CD14-positive monocyte (primary cell): ENCODE measurements at regions not wholly inside any gene's neighbourhood (a gene's known extent, or its start where the extent isn't known, plus 50 kb on each side); places are given as distances from the start of the nearest gene placed in this dataset.

Experiments used
- DNase-seq, 3 donors: peaks; one replicate each; pipeline ENCODE4 v3.0.0-alpha.2; 2011 to 2022
- H2AFZ ChIP-seq: 2 replicates; pipeline ENCODE4 v1.6.0; 2012; ENCODE audit warnings: mild to moderate bottlenecking, low read depth, low read length, inconsistent platforms; ENCODE audit not compliant: insufficient read depth, poor library complexity, severe bottlenecking
- H3K27ac ChIP-seq, 2 donors: 1 replicate in 1 of 2; 2 replicates in 1 of 2; pipeline ENCODE4 v1.5.1; 2012 to 2013; ENCODE audit warnings: low read length in 2 of 2, control low read depth in 1 of 2, inconsistent platforms in 1 of 2, low read depth in 1 of 2, mild to moderate bottlenecking in 1 of 2
- H3K27me3 ChIP-seq, 2 donors: one replicate each; pipeline versions ENCODE4 v1.6.0 to v1.6.1; 2011 to 2013; ENCODE audit warnings: low read length in 2 of 2; ENCODE audit not compliant: control insufficient read depth in 2 of 2, insufficient read depth in 2 of 2
- H3K36me3 ChIP-seq, 2 donors: replicated peaks in 1 of 2; 1 replicate in 1 of 2; 2 replicates in 1 of 2; pipeline versions ENCODE4 v1.5.1 to v1.6.1; 2012 to 2013; ENCODE audit warnings: low read length in 2 of 2, control low read depth in 1 of 2, inconsistent platforms in 1 of 2, mild to moderate bottlenecking in 1 of 2; ENCODE audit not compliant: insufficient read depth in 2 of 2, control insufficient read depth in 1 of 2
- H3K4me1 ChIP-seq, 2 donors: 1 replicate in 1 of 2; 2 replicates in 1 of 2; pipeline versions ENCODE4 v1.5.1 to v1.6.1; 2012 to 2013; ENCODE audit warnings: low read length in 2 of 2, control low read depth in 1 of 2, inconsistent platforms in 1 of 2, mild to moderate bottlenecking in 1 of 2, moderate library complexity in 1 of 2; ENCODE audit not compliant: insufficient read depth in 2 of 2, control insufficient read depth in 1 of 2
- H3K4me2 ChIP-seq: replicated peaks from 2 replicates; pipeline ENCODE3; 2012; ENCODE audit warnings: low read length, moderate library complexity, mild to moderate bottlenecking; ENCODE audit not compliant: poor library complexity, severe bottlenecking; ENCODE audit errors: extremely low read depth
- H3K4me3 ChIP-seq, 3 experiments: fragments of 200-600 bp in 1 of 3; sonication (generic) in 1 of 3; replicated peaks in 1 of 3; 1 replicate in 2 of 3; 2 replicates in 1 of 3; pipeline ENCODE4 v1.5.1; 2011 to 2013; ENCODE audit warnings: low read length in 3 of 3, mild to moderate bottlenecking in 3 of 3, control low read depth in 2 of 3, low read depth in 2 of 3, inconsistent platforms in 1 of 3, moderate library complexity in 1 of 3
- H3K79me2 ChIP-seq: 2 replicates; pipeline ENCODE4 v1.6.0; 2012; ENCODE audit warnings: mild to moderate bottlenecking, control low read depth, inconsistent platforms, low read length, moderate library complexity; ENCODE audit not compliant: insufficient read depth
- H3K9ac ChIP-seq: 2 replicates; pipeline ENCODE4 v1.6.0; 2017; ENCODE audit warnings: low read length, mild to moderate bottlenecking; ENCODE audit not compliant: insufficient read depth, poor library complexity, severe bottlenecking
- H3K9me3 ChIP-seq, 2 donors: replicated peaks in 1 of 2; 1 replicate in 1 of 2; 2 replicates in 1 of 2; pipeline versions ENCODE4 v1.5.1 to v1.6.1; 2012 to 2013; ENCODE audit warnings: low read length in 2 of 2, control low read depth in 1 of 2; ENCODE audit not compliant: control insufficient read depth in 1 of 2, insufficient read depth in 1 of 2
- H4K20me1 ChIP-seq: 2 replicates; pipeline ENCODE4 v1.6.0; 2012; ENCODE audit warnings: mild to moderate bottlenecking, low read length, control low read depth, moderate library complexity; ENCODE audit not compliant: insufficient read depth
- H3K27ac Mint-ChIP-seq, 7 donors: one replicate each; pipeline ENCODE4 v1.8.0; 2020; ENCODE audit warnings: mild to moderate bottlenecking in 7 of 7, mixed read lengths in 7 of 7, moderate library complexity in 6 of 7, inconsistent platforms in 2 of 7
- H3K27me3 Mint-ChIP-seq, 3 donors: one replicate each; pipeline ENCODE4 v1.8.0; 2021 to 2022; ENCODE audit warnings: low read depth in 3 of 3, mild to moderate bottlenecking in 3 of 3, mixed read lengths in 3 of 3, moderate library complexity in 3 of 3, inconsistent platforms in 1 of 3
- H3K36me3 Mint-ChIP-seq, 2 donors: one replicate each; pipeline ENCODE4 v1.8.0; 2020; ENCODE audit warnings: mixed read lengths in 2 of 2, inconsistent platforms in 1 of 2, mild to moderate bottlenecking in 1 of 2
- H3K4me1 Mint-ChIP-seq: one replicate; pipeline ENCODE4 v1.8.0; 2020; ENCODE audit warnings: mild to moderate bottlenecking, mixed read lengths
- H3K4me3 Mint-ChIP-seq, 2 donors: one replicate each; pipeline ENCODE4 v1.8.0; 2020; ENCODE audit warnings: mild to moderate bottlenecking in 2 of 2, mixed read lengths in 2 of 2, moderate library complexity in 1 of 2
- H3K9me3 Mint-ChIP-seq, 7 donors: one replicate each; pipeline ENCODE4 v1.8.0; 2020 to 2022; ENCODE audit warnings: mixed read lengths in 7 of 7, mild to moderate bottlenecking in 6 of 7, moderate library complexity in 6 of 7, inconsistent platforms in 2 of 7
- CTCF ChIP-seq: fragments of 200-600 bp; IDR thresholded peaks from one replicate; pipeline ENCODE4 v1.8.0; 2022; ENCODE audit warnings: antibody characterized with exemption, mild to moderate bottlenecking
- WGBS: methylation state at CpG from one replicate; pipeline ENCODE4 v1.1.5; 2013; ENCODE audit warnings: missing lambda C conversion rate; ENCODE audit not compliant: insufficient coverage; 5-methylcytosine and 5-hydroxymethylcytosine counted together
- intact Hi-C, 2 donors: fragments of 100-400 bp; cut with micrococcal nuclease; formaldehyde crosslinking; loops; one replicate each; pipeline versions ENCODE4 v1.15.0 to v1.15.1; 2023

DNA sequence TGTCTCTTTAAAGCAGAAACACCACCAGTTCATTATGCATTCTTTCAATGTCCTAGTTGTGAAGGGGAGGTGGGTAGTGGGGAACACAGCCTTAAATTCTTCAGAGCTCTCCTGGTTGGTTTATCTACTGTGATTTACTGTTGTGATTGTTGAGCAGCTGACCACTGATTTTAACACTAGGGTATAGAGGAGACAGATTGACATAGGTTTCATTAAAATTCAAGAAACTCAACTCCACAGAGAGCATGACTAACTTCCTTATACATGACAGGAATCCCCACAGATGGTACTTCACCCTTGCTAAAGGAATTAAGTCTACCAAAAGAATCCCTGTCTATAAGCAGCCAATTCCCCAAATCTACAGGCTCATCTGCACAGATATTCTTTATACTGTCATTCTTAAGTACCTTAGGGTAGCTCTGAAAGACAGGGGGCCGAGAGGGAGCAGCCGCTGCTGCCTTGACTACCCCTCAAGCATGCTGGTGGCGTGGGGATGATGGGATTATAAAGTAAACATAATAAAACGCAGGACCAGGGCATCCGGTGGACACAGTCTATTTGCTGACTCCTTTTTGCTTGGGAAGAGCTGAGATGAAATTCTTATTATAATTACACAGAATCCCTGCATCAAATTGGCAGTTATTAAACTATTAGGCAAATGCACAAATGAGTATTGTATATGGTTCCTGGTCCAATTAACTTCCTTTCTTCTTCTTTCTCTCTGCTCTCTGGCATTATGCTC is 1377.6 kb upstream of the PIK3C3 start:
- Histone ChIP-seq H3K4me1 (no peaks in the 10 kb centered on the region), H3K27me3 (no peaks in the 10 kb centered on the region), H3K9me3 (no peaks in the 10 kb centered on the region), H3K79me2 (no peaks in the 10 kb centered on the region), H3K4me2 (no peak overlapping the region), H3K36me3 (no peaks in the 10 kb centered on the region), H4K20me1 (no peaks in the 10 kb centered on the region), H3K4me3 (no peak overlapping the region), H2AFZ (no peak overlapping the region), H3K9ac (no peak overlapping the region), H3K27ac (no peak overlapping the region)
- no peak for DNase-seq
- no peak for TF ChIP-seq CTCF
- H3K36me3 Mint-ChIP-seq = no peaks in the 10 kb centered on the region
- intact Hi-C loops = no loop called here
- H3K27ac Mint-ChIP-seq = no peak overlapping the region
- 70% methylated on average over 2 of the region's 5 CpGs for WGBS
- no peaks in the 10 kb centered on the region for H3K4me1 Mint-ChIP-seq
- H3K4me3 Mint-ChIP-seq = no peak overlapping the region
- peaks cover 0 to 2% (median 0%) of the 10 kb centered on the region in 7 donors for H3K9me3 Mint-ChIP-seq
- peaks cover 0 to 2% (median 0%) of the 10 kb centered on the region in 3 donors for H3K27me3 Mint-ChIP-seq

DNA sequence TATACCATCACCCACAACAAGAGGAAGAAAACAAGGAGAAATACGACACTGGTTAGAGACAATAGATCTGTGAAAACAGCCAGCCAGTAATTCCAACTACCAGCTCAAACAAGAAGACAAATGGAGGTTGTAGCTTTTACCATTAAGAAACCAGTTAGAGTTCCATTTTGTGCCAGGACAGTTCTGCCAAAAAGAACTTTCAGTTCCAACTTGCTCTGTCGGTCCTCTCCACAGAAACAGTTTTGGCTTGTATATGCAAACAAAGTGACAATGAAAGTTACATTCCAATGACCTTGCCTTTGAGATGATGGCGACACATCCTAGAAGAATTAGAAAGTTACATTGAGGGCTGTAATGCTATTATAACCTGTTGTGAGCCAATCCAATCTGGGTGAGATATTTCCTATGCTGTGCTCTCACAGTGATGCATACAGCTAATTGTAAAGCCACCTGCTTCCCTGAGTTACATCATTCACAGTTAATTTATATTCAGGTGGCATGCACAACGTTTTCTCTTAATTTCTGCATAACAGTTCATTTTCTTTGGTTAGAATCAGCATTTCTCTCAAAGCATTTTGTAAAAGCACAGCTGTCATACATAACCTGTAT is 1378.4 kb upstream of the PIK3C3 start:
- Histone ChIP-seq H3K4me3 (no peak overlapping the region), H3K79me2 (no peaks in the 10 kb centered on the region), H4K20me1 (no peaks in the 10 kb centered on the region), H3K9me3 (no peaks in the 10 kb centered on the region), H2AFZ (no peak overlapping the region), H3K9ac (no peak overlapping the region), H3K27me3 (no peaks in the 10 kb centered on the region), H3K4me1 (no peaks in the 10 kb centered on the region), H3K27ac (no peak overlapping the region), H3K36me3 (no peaks in the 10 kb centered on the region), H3K4me2 (no peak overlapping the region)
- Mint-ChIP-seq H3K9me3 (peaks cover 0 to 2% (median 0%) of the 10 kb centered on the region in 7 donors), H3K36me3 (no peaks in the 10 kb centered on the region), H3K27me3 (peaks cover 0 to 2% (median 0%) of the 10 kb centered on the region in 3 donors), H3K4me3 (no peak overlapping the region), H3K4me1 (no peaks in the 10 kb centered on the region), H3K27ac (no peak overlapping the region)
- no CpG with 5 or more reads among the region's 4 CpGs for WGBS
- DNase-seq = no peak
- intact Hi-C loops = no loop called here
- no peak for TF ChIP-seq CTCF
